CD4-positive, alpha-beta T cell treated with Interleukin-2 at 100 ng/mL for 4 hours (primary cell): ENCODE measurements at regions not wholly inside any gene's neighbourhood (a gene's known extent, or its start where the extent isn't known, plus 50 kb on each side); places are given as distances from the start of the nearest gene placed in this dataset.

Experiments
- DNase-seq: peaks from one replicate; pipeline ENCODE4 v3.0.0-alpha.2; 2020; ENCODE audit warnings: low spot score

- no peak for DNase-seq
These were observed 252.0 kb downstream of the CTTN start for GRCh38 chr11:70650075-70650909.

GRCh38 chr11:70651031-70651430 lies 252.7 kb downstream of the CTTN start:
- no peak for DNase-seq

GRCh38 chr11:70654016-70654415 lies 255.7 kb downstream of the CTTN start:
- no peak for DNase-seq

GRCh38 chr11:70655816-70656215 lies 257.5 kb downstream of the CTTN start:
- DNase-seq, result no peak

- no peak for DNase-seq
These were observed 257.9 kb downstream of the CTTN start for GRCh38 chr11:70656252-70656651.

- DNase-seq, result no peak
These were observed 261.9 kb downstream of the CTTN start for GRCh38 chr11:70660059-70660888.

GRCh38 chr11:70660889-70661197 lies 262.5 kb downstream of the CTTN start:
- no peak for DNase-seq

- no peak for DNase-seq
These were observed 263.6 kb downstream of the CTTN start for GRCh38 chr11:70661761-70662501.

- DNase-seq, result no peak
These were observed 264.4 kb downstream of the CTTN start for GRCh38 chr11:70662691-70663098.

GRCh38 chr11:70663815-70664214 lies 265.5 kb downstream of the CTTN start:
- DNase-seq, result no peak

GRCh38 chr11:70666311-70666710 lies 268.0 kb downstream of the CTTN start:
- DNase-seq, result no peak

- no peak for DNase-seq
These were observed 269.4 kb downstream of the CTTN start for GRCh38 chr11:70667767-70668166.

GRCh38 chr11:70668204-70669202 lies 270.2 kb downstream of the CTTN start:
- DNase-seq, result no peak

- DNase-seq, result no peak
These were observed 271.0 kb downstream of the CTTN start for GRCh38 chr11:70669281-70669680.

GRCh38 chr11:70669871-70670675 lies 271.7 kb downstream of the CTTN start:
- DNase-seq, result no peak

GRCh38 chr11:70670676-70671034 lies 272.3 kb downstream of the CTTN start:
- no peak for DNase-seq

GRCh38 chr11:70671083-70671482 lies 272.8 kb downstream of the CTTN start:
- no peak for DNase-seq

- no peak for DNase-seq
These were observed 273.3 kb downstream of the CTTN start for GRCh38 chr11:70671611-70672010.

GRCh38 chr11:70672991-70673653 lies 274.8 kb downstream of the CTTN start:
- no peak for DNase-seq

- no peak for DNase-seq
These were observed 276.3 kb downstream of the CTTN start for GRCh38 chr11:70674605-70675004.
